Mucosa of rectum (tissue), 2 donors: ENCODE measurements at regions not wholly inside any gene's neighbourhood (a gene's known extent, or its start where the extent isn't known, plus 50 kb on each side); places are given as distances from the start of the nearest gene placed in this dataset.

ENCODE experiments used
- H3K27ac ChIP-seq, 2 donors: one replicate each; pipeline ENCODE4 v1.7.0; 2013; ENCODE audit warnings: inconsistent platforms in 2 of 2, low read depth in 2 of 2, low read length in 2 of 2
- H3K27me3 ChIP-seq, 2 donors: one replicate each; pipeline ENCODE4 v1.7.0; 2013; ENCODE audit warnings: low read length in 2 of 2; ENCODE audit not compliant: control insufficient read depth in 2 of 2, insufficient read depth in 2 of 2
- H3K36me3 ChIP-seq, 2 donors: one replicate each; pipeline ENCODE4 v1.7.0; 2013; ENCODE audit warnings: low read length in 2 of 2; ENCODE audit not compliant: control insufficient read depth in 2 of 2, insufficient read depth in 2 of 2
- H3K4me1 ChIP-seq, 2 donors: one replicate each; pipeline ENCODE4 v1.7.0; 2013; ENCODE audit warnings: low read length in 2 of 2, mild to moderate bottlenecking in 1 of 2; ENCODE audit not compliant: control insufficient read depth in 2 of 2, insufficient read depth in 2 of 2
- H3K4me3 ChIP-seq, 2 donors: one replicate each; pipeline ENCODE4 v1.7.0; 2013; ENCODE audit warnings: low read length in 2 of 2
- H3K9ac ChIP-seq, 2 donors: one replicate each; pipeline ENCODE4 v1.7.0; 2013; ENCODE audit warnings: low read length in 2 of 2, low read depth in 1 of 2, mild to moderate bottlenecking in 1 of 2
- H3K9me3 ChIP-seq, 2 donors: one replicate each; pipeline ENCODE4 v1.7.0; 2013; ENCODE audit warnings: low read length in 2 of 2; ENCODE audit not compliant: control insufficient read depth in 2 of 2
- donor health status: healthy.
- donor health status: Normal muscosa, but diverticular disease.

DNA sequence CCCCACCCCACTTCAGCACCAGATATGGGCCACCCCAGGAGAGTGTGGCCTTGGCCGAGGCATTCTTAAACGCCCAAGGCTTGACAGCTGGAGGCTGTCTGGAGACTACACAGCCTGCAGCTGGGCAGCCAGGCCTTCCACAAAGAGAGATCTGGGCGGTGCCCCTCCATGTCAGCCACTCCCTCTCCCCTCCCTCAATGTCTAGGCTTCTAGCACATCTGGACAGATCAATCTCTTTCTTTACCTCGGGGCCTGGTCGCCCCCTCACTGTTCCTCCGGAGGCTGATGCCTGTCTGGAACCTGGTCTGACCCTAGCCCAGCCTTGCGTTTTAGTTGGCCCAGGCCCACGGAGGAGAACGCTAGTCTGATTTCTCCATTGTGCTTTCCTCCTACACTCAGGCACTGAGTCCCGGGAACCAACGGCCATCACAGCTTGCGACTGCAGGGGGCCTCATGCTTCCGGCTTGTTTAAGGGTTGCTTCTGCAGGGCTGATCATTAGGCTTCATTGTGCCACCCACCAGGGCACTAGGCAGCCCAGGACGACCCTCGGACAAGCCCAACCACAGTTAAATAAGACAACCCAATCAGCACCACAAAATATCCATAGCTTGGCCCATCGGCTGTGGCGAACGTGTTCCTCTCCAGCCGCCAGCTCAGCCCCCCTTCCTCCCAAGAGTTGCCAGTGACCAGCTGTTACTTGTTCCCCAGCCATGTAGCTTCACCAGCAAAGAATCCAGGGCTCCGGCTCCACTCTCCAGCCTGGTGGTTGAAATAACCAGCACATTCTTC, 200.6 kb downstream of the BCOR start:
- peaks cover 4 to 24% of the 10 kb centered on the region in 2 donors for H3K4me1 ChIP-seq
- peaks cover 6 to 10% of the 10 kb centered on the region in 2 donors for H3K27me3 ChIP-seq
- H3K4me3 ChIP-seq: no peak overlapping the region
- H3K9me3 ChIP-seq: no peaks in the 10 kb centered on the region
- H3K36me3 ChIP-seq: no peaks in the 10 kb centered on the region
- peak overlapping the region; percentile 9 to 11 for H3K27ac ChIP-seq
- no peak overlapping the region for H3K9ac ChIP-seq

DNA sequence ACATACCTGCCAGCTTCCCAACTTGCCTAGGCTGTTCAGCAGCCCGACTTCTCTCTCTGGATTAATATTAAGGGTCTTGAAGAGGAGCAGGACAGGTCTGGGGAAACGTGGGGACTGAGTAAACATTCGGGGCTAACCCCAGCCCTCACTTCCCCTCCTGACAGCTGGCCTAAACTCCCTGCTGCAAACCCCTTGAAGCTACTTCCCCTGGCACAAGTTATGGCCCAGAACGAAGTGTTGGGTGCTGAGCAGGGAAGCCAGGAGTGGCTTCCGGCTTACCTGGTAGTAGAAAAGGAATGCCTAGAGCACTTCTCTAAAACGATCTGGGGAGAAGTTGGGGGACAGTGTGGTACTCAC, 200.0 kb downstream of the BCOR start:
- no peak overlapping the region for H3K27ac ChIP-seq

DNA sequence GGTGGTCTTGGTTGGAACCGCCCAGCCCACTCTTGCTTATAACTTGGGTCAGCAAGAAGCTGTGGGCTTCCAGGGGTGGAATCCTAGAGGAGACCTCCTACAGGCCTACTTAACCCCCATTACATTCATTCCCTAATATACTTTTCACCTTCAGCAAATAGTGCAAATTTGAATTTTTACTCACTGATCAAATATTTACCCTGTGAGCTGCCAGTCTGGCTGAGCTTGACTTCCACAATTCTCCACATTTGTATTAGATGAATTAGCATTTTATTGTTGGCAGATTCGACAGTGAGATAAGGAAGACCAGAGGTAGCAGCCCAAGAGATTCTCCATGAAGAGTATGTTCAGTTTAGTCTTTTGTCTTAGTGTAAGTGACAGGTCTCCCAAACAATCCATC, 199.6 kb downstream of the BCOR start:
- H3K4me1 ChIP-seq: peaks cover 4 to 24% of the 10 kb centered on the region in 2 donors
- no peak overlapping the region for H3K9ac ChIP-seq
- no peaks in the 10 kb centered on the region for H3K36me3 ChIP-seq
- H3K4me3 ChIP-seq: no peak overlapping the region
- no peaks in the 10 kb centered on the region for H3K9me3 ChIP-seq
- H3K27me3 ChIP-seq: peaks cover 6 to 10% of the 10 kb centered on the region in 2 donors
- H3K27ac ChIP-seq: no peak overlapping the region

More for the DNA sequence above, 200.0 kb downstream of the BCOR start:
- H3K4me3 ChIP-seq: no peak overlapping the region
- peaks cover 6 to 10% of the 10 kb centered on the region in 2 donors for H3K27me3 ChIP-seq
- no peaks in the 10 kb centered on the region for H3K9me3 ChIP-seq
- no peaks in the 10 kb centered on the region for H3K36me3 ChIP-seq
- peaks cover 4 to 24% of the 10 kb centered on the region in 2 donors for H3K4me1 ChIP-seq
- H3K9ac ChIP-seq: no peak overlapping the region

DNA sequence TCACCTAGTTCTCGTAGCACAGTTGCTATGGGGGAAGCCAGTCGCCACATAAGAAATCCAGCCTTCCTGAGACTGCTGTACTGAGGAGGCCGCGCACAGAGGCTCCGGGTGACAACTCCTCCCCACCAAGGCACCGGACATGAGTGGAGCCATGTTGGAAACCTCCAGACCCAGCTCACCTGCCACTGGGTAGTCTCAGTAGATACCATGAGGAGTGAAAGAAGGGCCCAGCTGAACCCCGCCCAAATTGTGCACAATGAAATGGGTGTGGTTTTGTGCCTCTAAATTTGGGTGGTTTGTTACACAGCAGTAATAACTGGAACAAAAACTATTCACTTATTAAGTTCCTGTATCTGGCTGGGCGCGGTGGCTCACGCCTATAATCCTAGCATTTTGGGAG, 198.7 kb downstream of the BCOR start:
- Histone ChIP-seq H3K9me3 (no peaks in the 10 kb centered on the region), H3K36me3 (no peaks in the 10 kb centered on the region), H3K4me3 (no peak overlapping the region), H3K4me1 (peaks cover 4 to 24% of the 10 kb centered on the region in 2 donors), H3K27ac (no peak overlapping the region), H3K27me3 (peaks cover 7 to 10% of the 10 kb centered on the region in 2 donors), H3K9ac (no peak overlapping the region)

DNA sequence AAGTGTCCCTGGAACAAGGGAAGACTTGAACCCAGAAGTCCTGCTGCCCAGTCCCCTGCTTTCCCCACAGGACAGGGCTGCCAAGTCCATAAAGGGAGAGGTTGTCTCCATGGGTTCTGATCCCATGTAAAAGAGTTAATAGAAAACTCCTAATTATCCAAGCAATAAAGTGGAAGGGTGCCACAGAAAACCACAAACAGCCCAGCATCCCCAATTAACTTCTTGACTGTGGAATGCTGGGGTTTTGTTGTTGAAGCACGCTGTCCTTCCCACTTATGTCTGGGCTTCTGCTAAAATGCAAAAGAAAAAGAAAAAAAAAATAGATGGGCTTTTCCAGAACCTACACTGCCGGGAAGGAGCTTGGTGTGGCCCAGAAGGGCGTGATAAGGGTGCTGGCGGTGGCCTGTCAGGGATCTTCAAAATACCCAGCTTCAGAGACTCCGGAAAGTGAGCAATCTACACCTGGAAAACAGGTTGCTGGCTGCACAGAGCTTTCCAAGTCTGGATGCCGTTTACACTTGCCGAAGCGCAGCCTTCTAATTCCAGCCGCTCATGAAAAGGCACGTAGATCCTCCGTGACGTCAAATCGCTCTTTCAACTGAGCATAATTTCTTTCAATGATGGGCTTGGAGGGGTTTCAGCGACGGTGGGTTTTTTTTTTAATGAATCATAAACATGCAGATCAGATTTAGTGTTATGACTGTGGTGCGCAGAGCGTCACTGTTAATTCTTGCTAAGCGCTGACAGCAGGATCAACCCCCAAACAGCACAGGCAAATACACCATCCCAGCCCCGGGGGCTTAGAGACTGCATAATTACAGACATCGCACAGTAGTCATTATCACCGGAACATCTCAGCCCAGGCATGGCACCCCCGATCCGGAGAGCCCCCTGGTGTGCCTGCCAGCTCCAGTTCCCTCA, 197.6 kb downstream of the BCOR start:
- peaks cover 6 to 18% of the 10 kb centered on the region in 2 donors for H3K4me1 ChIP-seq
- no peaks in the 10 kb centered on the region for H3K36me3 ChIP-seq
- no peak overlapping the region for H3K27ac ChIP-seq
- no peak overlapping the region for H3K4me3 ChIP-seq
- H3K27me3 ChIP-seq: peaks cover 10% of the 10 kb centered on the region in 2 donors
- no peak overlapping the region for H3K9ac ChIP-seq
- no peaks in the 10 kb centered on the region for H3K9me3 ChIP-seq

DNA sequence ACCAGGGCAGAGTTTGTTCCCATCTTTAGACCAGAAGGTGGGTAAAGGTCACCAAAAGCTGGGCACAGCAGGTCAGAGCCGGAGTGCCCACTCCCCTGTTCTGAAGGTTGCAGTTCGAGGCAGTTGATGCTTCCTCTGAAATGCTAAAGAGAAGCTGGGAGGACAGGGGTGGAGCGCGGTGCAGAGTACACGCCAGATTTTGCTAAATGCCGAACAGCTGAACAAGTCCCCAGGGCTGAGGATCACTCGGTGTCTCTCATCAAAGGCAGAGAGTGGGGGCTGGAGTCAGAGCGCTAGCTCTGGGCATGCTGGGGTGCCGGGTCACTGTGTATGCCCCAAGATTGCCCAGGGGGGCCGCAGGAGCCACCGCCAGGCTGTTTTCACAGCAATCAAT, 197.0 kb downstream of the BCOR start:
- Histone ChIP-seq H3K27ac (no peak overlapping the region), H3K4me1 (peaks cover 8 to 18% of the 10 kb centered on the region in 2 donors), H3K27me3 (peaks cover 10% of the 10 kb centered on the region in 2 donors), H3K9ac (no peak overlapping the region), H3K36me3 (no peaks in the 10 kb centered on the region), H3K9me3 (no peaks in the 10 kb centered on the region), H3K4me3 (no peak overlapping the region)

DNA sequence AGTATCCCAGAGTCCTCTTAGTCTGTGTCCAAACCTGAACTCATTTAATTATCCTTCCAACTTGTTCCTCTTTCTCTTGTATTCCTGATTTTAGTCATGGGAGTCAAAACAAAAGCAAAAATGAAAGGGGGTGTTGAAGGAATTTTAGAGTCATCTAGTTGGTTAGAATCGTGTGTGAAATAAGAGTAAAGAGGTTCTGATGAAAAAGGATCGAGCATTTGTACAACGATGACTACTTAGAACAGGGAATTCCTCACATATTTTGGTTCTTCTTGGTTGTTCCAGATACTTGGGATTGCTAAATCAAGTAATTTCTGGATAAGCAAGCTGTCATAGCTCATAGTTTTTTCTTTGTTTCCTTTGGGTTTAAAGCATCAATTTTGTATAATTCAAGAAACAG, 194.4 kb downstream of the BCOR start:
- H3K27me3 ChIP-seq: peaks cover 7 to 10% of the 10 kb centered on the region in 2 donors
- no peak overlapping the region for H3K27ac ChIP-seq
- peaks cover 11 to 15% of the 10 kb centered on the region in 2 donors for H3K4me1 ChIP-seq
- H3K9ac ChIP-seq: no peak overlapping the region
- no peaks in the 10 kb centered on the region for H3K36me3 ChIP-seq
- H3K4me3 ChIP-seq: no peak overlapping the region
- H3K9me3 ChIP-seq: no peaks in the 10 kb centered on the region

DNA sequence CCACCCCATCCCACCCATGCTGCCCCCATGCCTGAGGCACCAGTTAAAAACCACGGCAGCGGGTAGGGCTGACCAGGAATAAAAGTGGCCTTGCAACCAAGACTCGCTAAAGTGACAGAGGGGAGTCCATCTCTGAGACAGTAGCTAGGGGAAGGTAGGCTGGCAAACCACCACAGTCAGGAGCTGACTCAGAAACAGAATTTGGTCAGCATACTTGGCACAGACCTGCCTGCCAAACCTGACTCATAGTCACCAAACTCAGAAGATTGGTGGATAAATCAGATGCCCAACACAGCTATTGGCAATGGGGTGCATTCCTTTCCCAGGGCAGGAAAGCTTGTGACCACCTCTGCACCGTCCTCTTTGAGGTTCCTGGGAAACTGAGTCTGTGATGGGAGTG, 193.8 kb downstream of the BCOR start:
- H3K9ac ChIP-seq: no peak overlapping the region
- H3K9me3 ChIP-seq: no peaks in the 10 kb centered on the region
- no peaks in the 10 kb centered on the region for H3K36me3 ChIP-seq
- H3K27ac ChIP-seq: no peak overlapping the region
- peaks cover 11 to 15% of the 10 kb centered on the region in 2 donors for H3K4me1 ChIP-seq
- no peak overlapping the region for H3K4me3 ChIP-seq
- peaks cover 5 to 10% of the 10 kb centered on the region in 2 donors for H3K27me3 ChIP-seq

DNA sequence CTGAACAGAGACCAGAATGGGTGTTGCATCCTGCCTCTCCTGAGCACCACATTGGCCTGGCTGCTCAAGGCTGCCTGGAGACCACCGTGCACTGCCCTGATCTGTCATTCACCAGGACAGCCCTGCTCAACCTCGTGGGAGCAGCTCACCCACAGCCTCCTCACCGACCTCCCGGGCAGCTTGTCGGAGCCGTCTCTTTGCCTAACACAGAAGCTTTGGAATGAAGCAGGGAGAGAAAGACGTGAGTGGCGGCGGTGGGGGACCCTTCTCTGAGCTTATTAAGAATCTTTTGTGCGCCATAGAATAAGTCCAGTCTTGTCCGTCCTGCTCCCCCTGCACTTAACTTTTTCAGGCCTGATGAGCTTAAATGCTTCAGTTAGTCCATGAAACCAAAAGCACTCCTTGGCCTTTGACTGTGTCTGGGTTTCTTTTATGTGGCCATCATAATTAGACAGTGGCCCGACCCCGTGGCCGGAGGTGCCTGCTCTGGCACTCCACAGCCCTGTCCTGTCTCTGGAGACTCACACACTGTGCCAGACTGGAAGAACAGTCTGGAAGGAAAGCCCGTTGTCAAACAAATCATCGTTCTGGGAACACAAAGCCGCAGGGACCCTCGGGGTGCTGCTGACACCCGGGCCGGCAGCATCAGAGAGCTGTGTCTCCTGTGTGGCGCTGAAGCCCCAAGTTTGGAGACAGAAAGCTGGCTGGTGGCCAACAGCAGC, 192.8 kb downstream of the BCOR start:
- H3K9ac ChIP-seq: no peak overlapping the region
- H3K27ac ChIP-seq: no peak overlapping the region
- H3K4me3 ChIP-seq: peak overlapping the region in 1 of 2 donors; percentile 26
- H3K4me1 ChIP-seq: peaks cover 9 to 13% of the 10 kb centered on the region in 2 donors
- no peaks in the 10 kb centered on the region for H3K9me3 ChIP-seq
- no peaks in the 10 kb centered on the region for H3K36me3 ChIP-seq
- H3K27me3 ChIP-seq: peaks cover 4 to 7% of the 10 kb centered on the region in 2 donors
